Urinary bladder (tissue), 3 donors: ENCODE measurements at regions not wholly inside any gene's neighbourhood (a gene's known extent, or its start where the extent isn't known, plus 50 kb on each side); places are given as distances from the start of the nearest gene placed in this dataset.
"Not testable (repeated sequence)": the region's sequence is repeated elsewhere in the genome, so short reads cannot be mapped to it uniquely, and the experiment has no call there.

ENCODE experiments used
- DNase-seq: peaks from one replicate; pipeline ENCODE4 v3.0.0-alpha.2; 2015; ENCODE audit errors: extremely low spot score
- H3K27ac ChIP-seq: one replicate; pipeline ENCODE4 v1.5.1; 2013; ENCODE audit warnings: low read depth, mild to moderate bottlenecking, moderate library complexity
- H3K36me3 ChIP-seq: one replicate; pipeline ENCODE4 v1.6.1; 2013; ENCODE audit warnings: mild to moderate bottlenecking, moderate library complexity; ENCODE audit not compliant: insufficient read depth
- H3K4me1 ChIP-seq: one replicate; pipeline ENCODE4 v1.6.1; 2013; ENCODE audit warnings: mild to moderate bottlenecking, moderate library complexity; ENCODE audit not compliant: insufficient read depth
- H3K4me3 ChIP-seq: one replicate; pipeline ENCODE4 v1.5.1; 2013; ENCODE audit warnings: low read depth, low read length
- WGBS: extraction: QIAGEN DNeasy Blood & Tissue Kit; methylation state at CpG from one replicate; pipeline ENCODE4 v1.1.7; 2013; 5-methylcytosine and 5-hydroxymethylcytosine counted together
- donor health status: healthy with polysubstance abuse.
- donor health status: healthy.

DNA sequence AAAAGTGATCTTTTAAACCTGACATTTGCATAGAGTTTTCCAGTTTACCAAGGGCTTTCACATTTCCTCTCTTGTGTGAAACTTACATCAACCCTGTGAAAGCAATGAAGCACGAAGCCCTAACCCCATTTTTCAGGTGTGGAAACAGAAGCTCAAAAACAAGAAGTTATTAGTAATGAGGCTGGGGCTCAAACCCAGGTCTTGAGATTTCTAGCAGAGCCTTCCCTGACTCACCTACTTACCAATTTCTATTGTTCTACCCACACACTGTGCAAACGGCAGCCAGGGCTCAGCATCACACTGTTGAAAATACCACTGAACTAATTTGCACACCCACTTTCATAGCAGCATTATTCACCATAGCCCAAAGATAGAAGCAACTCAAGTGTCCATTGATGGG, 117.8 kb upstream of the IGF1R start:
- Histone ChIP-seq H3K4me3 (no peak overlapping the region), H3K36me3 (no peaks in the 10 kb centered on the region), H3K4me1 (no peaks in the 10 kb centered on the region), H3K27ac (no peak overlapping the region)
- DNase-seq: no peak
- WGBS: 81% methylated on average over 2 of the region's 2 CpGs

DNA sequence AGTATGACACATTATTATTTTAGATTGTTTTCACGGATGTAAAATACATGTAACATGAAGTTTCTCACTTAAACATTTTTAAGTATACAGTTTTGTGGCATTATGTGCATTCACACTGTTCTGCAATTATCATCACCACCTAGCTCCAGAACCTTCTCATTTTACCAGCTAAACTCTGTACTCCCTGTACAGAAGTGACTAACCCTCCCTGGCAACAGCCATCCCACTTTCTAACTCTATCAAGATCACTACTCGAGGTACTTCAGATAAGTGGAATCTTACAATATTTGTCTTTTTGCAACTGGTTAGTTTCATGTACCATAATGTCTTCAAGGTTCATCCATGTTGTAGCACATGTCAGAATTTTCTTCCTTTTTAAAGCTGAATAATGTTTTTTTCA, 116.3 kb upstream of the IGF1R start:
- Histone ChIP-seq H3K4me3 (no peak overlapping the region), H3K4me1 (no peaks in the 10 kb centered on the region), H3K27ac (no peak overlapping the region), H3K36me3 (no peaks in the 10 kb centered on the region)
- WGBS: 74% methylated on average over 2 of the region's 2 CpGs
- DNase-seq: no peak

DNA sequence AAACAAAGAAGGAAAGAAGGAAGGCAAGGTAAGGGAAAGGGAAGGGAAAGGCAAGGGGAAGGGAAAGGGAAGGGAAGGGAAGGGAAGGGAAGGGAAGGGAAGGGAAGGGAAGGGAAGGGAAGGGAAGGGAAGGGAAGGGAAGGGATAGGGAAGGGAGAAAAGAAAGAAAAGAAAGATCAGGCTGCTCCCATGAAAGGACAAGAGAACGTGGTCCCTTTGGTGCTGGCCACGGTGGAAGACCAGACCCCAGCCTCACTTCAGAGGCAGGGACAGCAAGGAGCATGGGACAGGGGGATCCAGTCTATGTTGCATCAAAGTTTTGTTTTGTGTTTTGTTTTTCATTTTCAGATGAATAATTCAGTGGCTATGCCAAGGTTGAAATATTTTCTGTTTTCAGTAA, 111.4 kb upstream of the IGF1R start:
- 73% methylated on average over 2 of the region's 2 CpGs for WGBS
- Histone ChIP-seq H3K4me3 (no peak overlapping the region), H3K36me3 (no peaks in the 10 kb centered on the region), H3K27ac (no peak overlapping the region), H3K4me1 (no peaks in the 10 kb centered on the region)
- no peak for DNase-seq

DNA sequence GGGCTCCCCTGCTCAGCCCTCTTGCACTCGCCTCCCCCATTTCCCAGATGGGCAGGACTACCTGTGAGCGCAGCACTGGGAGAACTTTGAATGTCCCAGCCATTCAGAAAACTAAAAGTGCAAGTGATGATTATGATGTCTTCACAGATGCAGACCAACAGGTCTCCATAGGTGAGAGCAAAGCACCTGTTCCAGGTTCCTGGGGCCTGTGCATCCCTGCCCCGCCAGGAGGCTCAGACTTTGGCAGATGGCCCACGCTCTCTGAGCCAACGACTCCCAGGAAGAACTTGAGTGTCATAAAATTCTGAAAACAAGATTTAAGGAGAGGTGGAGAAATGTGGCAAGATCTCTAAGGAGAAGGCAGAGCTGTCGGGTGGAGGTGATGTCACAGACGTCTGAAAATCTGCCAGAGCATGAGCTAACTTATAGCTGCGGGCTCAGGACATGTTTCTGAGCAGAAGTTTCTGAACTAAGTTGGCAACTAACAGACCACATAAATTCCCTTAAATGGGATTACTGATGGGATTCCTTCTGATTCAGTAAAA, 110.8 kb upstream of the IGF1R start:
- H3K36me3 ChIP-seq: no peaks in the 10 kb centered on the region
- no peak for DNase-seq
- H3K4me3 ChIP-seq: no peak overlapping the region
- H3K4me1 ChIP-seq: no peaks in the 10 kb centered on the region
- no peak overlapping the region for H3K27ac ChIP-seq
- 53% methylated on average over 8 of the region's 8 CpGs for WGBS

DNA sequence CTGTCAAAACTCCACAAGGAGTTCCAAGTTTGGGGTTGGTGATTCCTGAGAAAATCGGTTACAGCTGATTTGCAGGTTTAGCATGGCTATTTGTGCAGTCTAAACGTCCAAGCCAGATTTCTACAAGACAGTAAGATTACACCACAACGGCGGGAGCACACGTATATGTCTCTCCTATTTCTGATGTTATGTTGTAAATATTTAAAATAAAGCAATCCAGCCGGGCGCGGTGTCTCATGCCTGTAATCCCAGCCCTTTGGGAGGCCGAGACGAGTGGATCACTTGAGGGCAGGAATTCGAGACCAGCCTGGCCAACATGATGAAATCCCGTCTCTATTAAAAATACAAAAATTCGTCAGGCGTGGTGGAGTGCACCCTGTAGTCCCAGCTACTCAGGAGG, 106.8 kb upstream of the IGF1R start:
- WGBS: 62% methylated on average over 14 of the region's 14 CpGs
- no peak for DNase-seq
- H3K4me1 ChIP-seq: no peaks in the 10 kb centered on the region
- H3K27ac ChIP-seq: no peak overlapping the region
- no peaks in the 10 kb centered on the region for H3K36me3 ChIP-seq
- H3K4me3 ChIP-seq: no peak overlapping the region

DNA sequence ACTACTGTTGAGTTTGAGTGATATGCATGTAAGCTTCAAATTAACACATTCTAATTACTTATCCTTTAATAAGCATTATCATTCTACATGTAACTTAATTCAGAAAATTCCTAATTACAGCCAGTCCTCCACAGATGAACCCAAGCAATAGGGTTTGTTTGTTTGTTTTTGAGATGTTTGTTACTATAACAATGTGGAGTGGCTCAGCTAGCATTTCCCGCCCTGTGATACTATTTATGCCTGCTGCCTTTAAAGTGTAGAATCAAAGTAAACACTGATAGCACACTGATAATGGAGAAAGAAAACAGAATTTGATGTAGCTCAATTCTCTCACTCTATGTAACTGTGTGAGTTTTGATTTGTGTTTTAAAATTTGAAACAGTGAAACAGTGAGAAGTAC, 105.1 kb upstream of the IGF1R start:
- WGBS: 63% methylated on average over 1 of the region's 1 CpG
- no peaks in the 10 kb centered on the region for H3K36me3 ChIP-seq
- DNase-seq: no peak
- H3K4me3 ChIP-seq: no peak overlapping the region
- no peak overlapping the region for H3K27ac ChIP-seq
- H3K4me1 ChIP-seq: no peaks in the 10 kb centered on the region

DNA sequence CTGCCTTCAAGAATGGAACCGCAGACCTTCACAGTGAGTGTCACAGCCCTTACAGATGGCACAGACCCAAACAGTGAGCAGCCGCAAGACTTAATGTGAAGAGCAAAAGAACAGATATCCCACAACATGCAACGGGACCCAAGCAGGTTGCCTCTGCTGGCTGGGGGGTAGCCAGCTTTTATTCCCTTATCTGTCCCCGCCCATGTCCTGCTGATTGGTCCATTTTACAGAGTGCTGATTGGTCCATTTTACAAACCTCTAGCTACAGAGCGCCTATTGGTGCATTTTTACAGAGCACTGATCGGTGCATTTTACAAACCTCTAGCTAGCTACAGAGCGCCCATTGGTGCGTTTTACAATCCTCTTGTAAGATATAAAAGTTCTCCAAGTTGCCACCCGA, 102.0 kb upstream of the IGF1R start:
- Histone ChIP-seq H3K4me1 (no peaks in the 10 kb centered on the region), H3K36me3 (no peaks in the 10 kb centered on the region), H3K4me3 (no peak overlapping the region), H3K27ac (no peak overlapping the region)
- WGBS: 91% methylated on average over 9 of the region's 9 CpGs
- DNase-seq: no peak

DNA sequence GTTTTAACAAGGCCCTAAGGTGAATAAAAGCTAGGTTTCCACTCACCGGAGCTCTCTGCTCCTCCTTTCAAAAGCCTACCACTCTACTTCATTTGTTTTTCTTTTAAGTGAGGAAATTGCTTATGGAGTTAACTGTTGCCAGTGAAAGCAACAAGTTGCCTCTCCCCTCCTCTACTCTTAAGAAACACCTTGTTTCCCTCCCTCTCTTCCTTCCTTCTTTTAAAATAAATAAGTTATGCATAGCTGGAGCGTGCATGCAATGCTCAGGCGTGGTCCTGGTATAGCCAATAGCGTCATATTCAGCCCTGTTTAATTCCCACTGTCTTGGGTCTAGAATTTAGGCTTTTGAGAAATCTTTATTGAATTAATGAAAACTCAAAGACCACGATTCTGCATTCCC, 101.1 kb upstream of the IGF1R start:
- no peaks in the 10 kb centered on the region for H3K36me3 ChIP-seq
- no peaks in the 10 kb centered on the region for H3K4me1 ChIP-seq
- 35% methylated on average over 5 of the region's 5 CpGs for WGBS
- H3K27ac ChIP-seq: no peak overlapping the region
- H3K4me3 ChIP-seq: no peak overlapping the region
- DNase-seq: no peak

DNA sequence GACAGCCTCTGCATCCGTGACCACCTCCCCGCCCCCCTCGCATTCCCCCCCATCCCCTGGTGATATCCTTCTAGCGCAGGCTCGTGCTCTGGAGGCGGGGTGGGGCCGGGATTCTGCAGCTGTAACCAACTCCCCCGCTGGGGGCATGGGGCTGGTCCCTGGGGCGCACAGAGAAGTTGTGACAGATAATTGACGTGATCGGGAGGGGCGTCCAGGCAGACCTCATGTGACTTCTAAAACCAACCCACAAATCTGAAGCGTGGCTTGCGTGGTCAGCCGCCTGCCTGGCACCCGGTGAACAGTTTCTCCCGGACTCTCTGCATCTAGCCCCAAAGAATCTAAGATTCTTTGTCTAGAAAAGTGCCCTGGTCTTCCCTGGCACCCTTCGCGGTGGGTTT, 100.6 kb upstream of the IGF1R start:
- no peaks in the 10 kb centered on the region for H3K36me3 ChIP-seq
- WGBS: 2% methylated on average over 19 of the region's 19 CpGs
- peak overlapping the region; percentile 5 for H3K27ac ChIP-seq
- H3K4me1 ChIP-seq: no peaks in the 10 kb centered on the region
- DNase-seq: no peak
- peak overlapping the region; percentile 27 for H3K4me3 ChIP-seq

DNA sequence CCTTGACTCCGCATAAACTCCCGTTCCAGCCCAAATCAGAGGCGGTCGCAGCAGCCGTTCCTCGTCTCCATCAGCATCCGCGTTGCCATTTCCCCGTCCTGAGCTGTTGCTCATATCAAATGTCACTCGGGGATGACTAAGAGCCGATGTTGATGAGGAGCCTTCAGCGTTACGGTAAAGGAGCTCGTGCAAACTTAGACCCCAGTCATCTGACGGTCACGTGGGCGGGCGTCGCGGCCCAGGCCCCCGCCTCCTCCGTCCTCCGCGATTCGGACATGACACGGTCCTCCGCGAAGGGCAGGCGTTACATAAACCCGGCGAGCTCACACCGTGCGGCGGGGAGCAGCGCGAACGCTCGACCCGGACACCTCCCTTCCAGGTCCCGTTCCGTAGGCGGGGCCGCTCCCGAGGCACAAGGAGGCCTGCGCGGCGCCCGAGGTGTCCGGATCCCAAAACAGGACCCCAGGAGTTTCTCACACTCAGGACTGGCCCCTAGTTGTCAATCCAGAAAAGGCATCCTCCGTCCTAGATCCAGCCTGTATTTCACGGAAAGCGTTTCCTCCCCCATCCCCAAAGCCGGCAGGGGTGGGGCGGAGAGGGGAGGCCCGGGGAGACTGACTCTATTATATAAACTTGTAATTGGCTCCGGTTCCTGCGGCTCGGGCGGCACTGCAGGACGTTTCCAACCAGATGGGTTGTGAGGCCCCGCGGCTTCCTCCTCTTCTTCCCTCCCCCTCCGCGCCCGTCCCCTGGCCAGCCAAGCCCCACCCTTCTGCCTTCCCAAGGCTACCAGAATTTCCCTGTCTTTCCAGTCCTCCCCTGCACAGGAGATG, 100.0 kb upstream of the IGF1R start:
- peak; percentile 57 for DNase-seq
- under 1% methylated on average over 65 of the region's 65 CpGs for WGBS
- H3K36me3 ChIP-seq: no peaks in the 10 kb centered on the region
- H3K4me1 ChIP-seq: no peaks in the 10 kb centered on the region
- peak overlapping the region; percentile 5 for H3K27ac ChIP-seq
- peak overlapping the region; percentile 27 for H3K4me3 ChIP-seq

DNA sequence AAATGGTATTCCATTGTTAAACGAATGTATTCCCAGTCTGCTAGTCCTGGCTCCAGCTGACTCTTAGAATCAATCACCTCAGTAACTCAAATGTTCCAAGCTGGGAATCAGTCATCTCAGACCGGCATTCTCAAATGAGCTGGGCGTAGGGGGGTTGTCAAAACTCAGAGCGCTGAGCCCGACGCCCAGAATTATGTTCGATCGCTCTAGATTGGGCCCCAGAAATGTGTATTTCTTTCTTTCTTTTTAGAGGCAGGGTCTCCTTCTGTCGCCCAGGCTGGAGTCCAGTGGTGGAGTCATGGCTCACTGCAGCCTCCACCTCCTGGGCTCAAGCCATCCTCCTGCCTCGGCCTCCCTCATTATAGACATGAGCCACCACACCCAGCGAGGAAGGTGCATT, 99.3 kb upstream of the IGF1R start:
- H3K36me3 ChIP-seq: no peaks in the 10 kb centered on the region
- no peak overlapping the region for H3K27ac ChIP-seq
- no peaks in the 10 kb centered on the region for H3K4me1 ChIP-seq
- 62% methylated on average over 11 of the region's 11 CpGs for WGBS
- no peak for DNase-seq
- H3K4me3 ChIP-seq: peak overlapping the region; percentile 27

DNA sequence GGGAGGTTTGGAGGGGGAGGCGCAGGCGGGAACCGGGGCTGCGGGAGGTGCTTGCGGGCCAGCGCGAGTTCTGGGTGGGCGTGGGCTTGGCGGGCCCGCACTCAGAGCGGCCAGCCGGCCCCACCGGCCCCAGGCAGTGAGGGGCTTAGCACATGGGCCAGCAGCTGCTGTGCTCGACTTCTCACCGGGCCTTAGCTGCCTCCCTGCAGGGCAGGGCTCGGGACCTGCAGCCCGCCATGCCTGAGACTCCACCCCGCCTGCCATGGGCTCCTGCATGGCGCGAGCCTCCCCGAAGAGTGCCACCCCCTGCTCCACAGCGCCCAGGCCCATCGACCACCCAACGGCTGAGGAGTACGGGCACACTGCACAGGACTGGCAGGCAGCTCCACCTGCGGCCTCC, 98.6 kb upstream of the IGF1R start:
- Histone ChIP-seq H3K27ac (no peak overlapping the region), H3K4me3 (no peak overlapping the region), H3K36me3 (no peaks in the 10 kb centered on the region), H3K4me1 (no peaks in the 10 kb centered on the region)
- DNase-seq: no peak
- WGBS: 96% methylated on average over 26 of the region's 26 CpGs

DNA sequence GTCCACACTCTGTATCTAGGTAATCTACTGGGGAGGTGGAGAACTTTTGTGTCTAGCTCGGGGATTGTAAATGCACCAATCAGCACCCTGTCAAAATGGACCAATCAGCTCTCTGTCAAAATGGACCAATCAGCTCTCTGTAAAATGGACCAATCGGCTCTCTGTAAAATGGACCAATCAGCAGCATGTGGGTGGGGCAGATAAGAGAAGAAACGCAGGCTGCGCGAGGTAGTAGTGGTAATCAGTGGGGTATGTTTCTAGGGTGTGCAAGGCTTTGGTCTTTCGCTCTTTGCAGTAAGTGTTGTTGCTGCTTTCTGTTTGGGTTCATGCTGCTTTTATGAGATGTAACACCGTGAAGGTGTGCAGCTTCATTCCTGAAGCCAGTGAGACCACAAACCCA, 98.0 kb upstream of the IGF1R start:
- DNase-seq, H3K36me3 ChIP-seq, H3K4me1 ChIP-seq, H3K27ac ChIP-seq, H3K4me3 ChIP-seq: not testable (repeated sequence)
- 93% methylated on average over 7 of the region's 7 CpGs for WGBS

DNA sequence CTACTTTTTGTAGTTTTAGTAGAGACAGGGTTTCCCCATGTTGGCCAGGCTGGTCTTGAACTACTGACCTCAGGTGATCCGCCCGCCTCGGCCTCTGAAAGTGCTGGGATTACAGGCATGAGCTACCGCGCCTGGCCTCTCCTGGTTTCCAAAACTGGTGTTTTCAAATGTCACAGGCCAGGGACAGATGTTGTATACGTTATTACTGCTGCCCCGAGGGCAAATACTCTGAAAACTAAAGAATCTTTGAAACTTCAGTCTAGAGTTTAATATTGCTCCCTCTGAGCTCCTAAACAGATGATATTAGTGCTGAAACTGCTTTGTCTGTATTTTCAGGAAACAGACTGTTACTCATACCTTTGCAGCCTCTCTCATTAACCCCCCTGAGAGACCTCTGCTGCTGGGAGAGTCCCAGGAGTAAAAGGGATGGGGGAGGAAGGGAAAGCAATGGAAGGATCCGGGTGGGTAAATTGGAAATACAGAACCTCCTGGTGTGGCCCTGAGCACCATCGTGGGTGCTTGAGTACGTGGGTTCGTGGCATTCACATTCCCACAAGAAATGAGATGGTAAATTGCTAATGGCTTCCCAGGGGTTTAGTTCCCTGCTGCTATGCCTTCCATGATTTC, 96.3 kb upstream of the IGF1R start:
- H3K36me3 ChIP-seq: no peaks in the 10 kb centered on the region
- WGBS: 84% methylated on average over 11 of the region's 11 CpGs
- no peaks in the 10 kb centered on the region for H3K4me1 ChIP-seq
- no peak for DNase-seq
- no peak overlapping the region for H3K27ac ChIP-seq
- no peak overlapping the region for H3K4me3 ChIP-seq
